ENCODE measurements at regions not wholly inside any gene's neighbourhood (a gene's known extent, or its start where the extent isn't known, plus 50 kb on each side); places are given as distances from the start of the nearest gene placed in this dataset.
A peak's percentile ranks its signal among the peaks of the same experiment; 100 is the strongest.

DNA sequence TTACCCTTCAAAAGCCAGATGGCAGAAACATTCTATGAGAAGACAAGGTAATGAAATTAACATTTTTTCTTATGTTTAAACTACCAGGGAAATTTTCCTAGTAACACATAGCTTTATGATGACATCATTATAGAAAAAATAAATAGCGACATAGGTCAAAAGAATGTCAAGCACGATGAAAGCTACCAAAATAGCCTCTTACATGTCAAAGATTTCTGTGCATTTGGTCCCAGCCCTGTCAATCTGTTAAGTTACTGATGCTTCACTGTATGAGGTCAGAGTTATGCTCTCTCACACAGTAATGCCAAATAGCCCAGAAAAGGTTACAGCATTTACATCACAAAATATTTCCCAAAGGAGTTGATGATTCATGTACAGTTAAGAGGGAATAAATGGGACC, 199.8 kb upstream of the DEFB112 start:
- peak in 1 of 2 donors; percentile 24 for DNase-seq (ENCODE audit: low read depth in 2 of 2)
- TF ChIP-seq, protein P1, sequence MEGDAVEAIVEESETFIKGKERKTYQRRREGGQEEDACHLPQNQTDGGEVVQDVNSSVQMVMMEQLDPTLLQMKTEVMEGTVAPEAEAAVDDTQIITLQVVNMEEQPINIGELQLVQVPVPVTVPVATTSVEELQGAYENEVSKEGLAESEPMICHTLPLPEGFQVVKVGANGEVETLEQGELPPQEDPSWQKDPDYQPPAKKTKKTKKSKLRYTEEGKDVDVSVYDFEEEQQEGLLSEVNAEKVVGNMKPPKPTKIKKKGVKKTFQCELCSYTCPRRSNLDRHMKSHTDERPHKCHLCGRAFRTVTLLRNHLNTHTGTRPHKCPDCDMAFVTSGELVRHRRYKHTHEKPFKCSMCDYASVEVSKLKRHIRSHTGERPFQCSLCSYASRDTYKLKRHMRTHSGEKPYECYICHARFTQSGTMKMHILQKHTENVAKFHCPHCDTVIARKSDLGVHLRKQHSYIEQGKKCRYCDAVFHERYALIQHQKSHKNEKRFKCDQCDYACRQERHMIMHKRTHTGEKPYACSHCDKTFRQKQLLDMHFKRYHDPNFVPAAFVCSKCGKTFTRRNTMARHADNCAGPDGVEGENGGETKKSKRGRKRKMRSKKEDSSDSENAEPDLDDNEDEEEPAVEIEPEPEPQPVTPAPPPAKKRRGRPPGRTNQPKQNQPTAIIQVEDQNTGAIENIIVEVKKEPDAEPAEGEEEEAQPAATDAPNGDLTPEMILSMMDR (IDR thresholded peaks at IDR 0.05; ENCODE audit: low read depth, low read length), result no peak

DNA sequence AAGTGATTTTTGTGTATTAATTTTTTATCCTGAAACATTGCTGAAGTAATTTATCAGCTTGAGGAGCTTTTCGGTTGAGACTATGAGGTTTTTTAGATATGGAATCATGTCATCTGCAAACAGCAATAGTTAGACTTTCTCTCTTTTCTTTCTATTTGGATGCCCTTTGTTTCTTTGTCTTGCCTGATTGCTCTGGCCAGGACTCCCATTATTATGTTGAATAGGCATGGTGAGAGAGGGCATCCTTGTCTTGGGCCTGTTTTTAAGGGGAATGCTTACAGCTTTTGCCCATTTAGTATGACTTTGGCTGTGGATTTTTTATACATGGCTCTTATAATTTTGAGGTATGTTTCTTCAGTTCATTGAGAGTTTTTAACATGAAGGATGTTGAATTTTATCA, 207.6 kb upstream of the DEFB112 start:
- H3K4me3 ChIP-seq (replicated peaks in 1 of 2; ENCODE audit: low read depth in 2 of 2, low read length in 2 of 2), result no peak overlapping the region
- TF ChIP-seq, protein P1 (IDR thresholded peaks at IDR 0.05; ENCODE audit: low read depth, low read length), result no peak
- no peak for DNase-seq (ENCODE audit: low read depth in 2 of 2)

More for the DNA sequence above, 199.8 kb upstream of the DEFB112 start:
- no peak overlapping the region for H3K4me3 ChIP-seq (replicated peaks in 1 of 2; ENCODE audit: low read depth in 2 of 2, low read length in 2 of 2)

- TF ChIP-seq, protein P1 (IDR thresholded peaks at IDR 0.05; ENCODE audit: low read depth, low read length), result no peak
- DNase-seq (ENCODE audit: low read depth in 2 of 2), result no peak
- no peak overlapping the region for H3K4me3 ChIP-seq (replicated peaks in 1 of 2; ENCODE audit: low read depth in 2 of 2, low read length in 2 of 2)
These were observed 210.2 kb upstream of the DEFB112 start for GRCh38 chr6:50259903-50260302.

GRCh38 chr6:50264995-50265571, 215.4 kb upstream of the DEFB112 start:
- peak in 1 of 2 donors; percentile 3 for DNase-seq (ENCODE audit: low read depth in 2 of 2)
- no peak overlapping the region for H3K4me3 ChIP-seq (replicated peaks in 1 of 2; ENCODE audit: low read depth in 2 of 2, low read length in 2 of 2)
- TF ChIP-seq, protein P1 (IDR thresholded peaks at IDR 0.05; ENCODE audit: low read depth, low read length), result peak; percentile 12

GRCh38 chr6:50270415-50270814, 220.7 kb upstream of the DEFB112 start:
- TF ChIP-seq, protein P1 (IDR thresholded peaks at IDR 0.05; ENCODE audit: low read depth, low read length), result no peak
- H3K4me3 ChIP-seq (replicated peaks in 1 of 2; ENCODE audit: low read depth in 2 of 2, low read length in 2 of 2), result no peak overlapping the region
- no peak for DNase-seq (ENCODE audit: low read depth in 2 of 2)

DNA sequence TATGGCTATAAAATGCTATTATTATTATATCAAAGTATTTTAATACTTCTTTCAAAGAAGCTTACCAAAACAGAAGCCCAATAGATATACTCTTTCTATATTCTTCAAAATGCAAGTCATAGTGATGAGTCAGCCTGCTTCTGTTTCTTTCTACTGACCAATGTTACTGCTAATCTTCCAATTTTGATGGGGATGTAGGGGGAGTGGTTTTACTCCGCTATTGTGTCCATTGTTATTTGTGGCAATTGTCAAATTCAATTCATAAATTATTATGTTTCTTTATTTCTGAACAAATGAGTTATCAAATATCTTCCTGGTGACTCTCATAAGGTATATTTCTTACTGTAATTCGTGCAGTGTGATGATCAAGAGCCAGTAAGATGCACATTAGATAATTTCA, 221.5 kb upstream of the DEFB112 start:
- peak in 1 of 2 donors; percentile 20 for DNase-seq (ENCODE audit: low read depth in 2 of 2)
- no peak overlapping the region for H3K4me3 ChIP-seq (replicated peaks in 1 of 2; ENCODE audit: low read depth in 2 of 2, low read length in 2 of 2)
- TF ChIP-seq, protein P1 (IDR thresholded peaks at IDR 0.05; ENCODE audit: low read depth, low read length), result no peak

DNA sequence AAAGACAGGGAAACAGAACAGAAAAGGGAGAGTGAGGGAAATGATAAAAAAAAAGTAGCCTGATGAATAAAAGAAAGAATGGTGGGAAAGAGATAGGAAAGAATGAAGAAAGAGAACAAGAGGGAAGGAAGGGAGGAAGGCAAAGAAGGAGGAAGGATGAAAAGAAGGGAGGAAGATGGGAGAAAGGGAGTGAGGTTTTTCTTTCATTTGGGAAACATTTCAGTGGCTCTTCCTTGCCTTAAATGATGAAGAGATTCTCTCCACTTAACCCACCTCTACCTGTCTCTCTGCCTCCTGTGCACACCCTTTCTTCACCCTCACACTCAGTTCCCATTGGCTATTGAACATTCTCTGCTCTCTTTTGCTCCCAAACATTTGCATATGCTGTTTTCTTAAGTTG, 222.1 kb upstream of the DEFB112 start:
- H3K4me3 ChIP-seq (replicated peaks in 1 of 2; ENCODE audit: low read depth in 2 of 2, low read length in 2 of 2), result no peak overlapping the region
- TF ChIP-seq, protein P1 (IDR thresholded peaks at IDR 0.05; ENCODE audit: low read depth, low read length), result no peak
- no peak for DNase-seq (ENCODE audit: low read depth in 2 of 2)
